Psoas muscle (tissue), 7 donors: ENCODE measurements at regions not wholly inside any gene's neighbourhood (a gene's known extent, or its start where the extent isn't known, plus 50 kb on each side); places are given as distances from the start of the nearest gene placed in this dataset.
A peak's percentile ranks its signal among the peaks of the same experiment; 100 is the strongest.

ENCODE experiments used
- ATAC-seq, 4 donors: fragments of 200-7000 bp; cut with Tn5 transposase; one replicate each; pipeline ENCODE4 v1.9.1; 2020; ENCODE audit warnings: moderate library complexity in 3 of 4, mild to moderate bottlenecking in 2 of 4
- DNase-seq, 2 donors: peaks; one replicate each; pipeline ENCODE4 v3.0.0-alpha.2; 2020
- H3K27ac ChIP-seq: fragments of 200-600 bp; one replicate; pipeline ENCODE4 v1.8.0; 2022
- H3K27me3 ChIP-seq, 3 donors: fragments of 200-600 bp in 1 of 3; one replicate each; pipeline versions ENCODE4 v1.6.1 to v1.8.0; 2013 to 2022; ENCODE audit warnings: low read length in 2 of 3, mild to moderate bottlenecking in 2 of 3, moderate library complexity in 1 of 3; ENCODE audit not compliant: insufficient read depth in 3 of 3
- H3K36me3 ChIP-seq, 2 donors: fragments of 200-600 bp in 1 of 2; one replicate each; pipeline versions ENCODE4 v1.6.1 to v1.8.0; 2013 to 2022; ENCODE audit warnings: low read depth in 1 of 2, mild to moderate bottlenecking in 1 of 2, moderate library complexity in 1 of 2; ENCODE audit not compliant: insufficient read depth in 1 of 2
- H3K4me1 ChIP-seq: fragments of 200-600 bp; one replicate; pipeline ENCODE4 v1.8.0; 2022
- H3K4me3 ChIP-seq: fragments of 200-600 bp; one replicate; pipeline ENCODE4 v1.8.0; 2022; ENCODE audit warnings: mild to moderate bottlenecking
- H3K9me3 ChIP-seq: fragments of 200-600 bp; one replicate; pipeline ENCODE4 v1.8.0; 2022
- CTCF ChIP-seq: fragments of 200-600 bp; IDR thresholded peaks from one replicate; pipeline ENCODE4 v1.8.0; 2022; ENCODE audit warnings: antibody characterized with exemption
- WGBS, 3 donors: extraction: QIAGEN DNeasy Blood & Tissue Kit; methylation state at CpG; one replicate each; pipeline versions ENCODE4 v1.1.6 to v1.1.7; 2013; 5-methylcytosine and 5-hydroxymethylcytosine counted together
- intact Hi-C, 2 donors: fragments of 100-400 bp; cut with DNase I; formaldehyde crosslinking; loops; one replicate each; pipeline versions ENCODE4 v1.11.0 to v1.14.2; 2022
- donor health status: healthy with polysubstance abuse.
- donor health status: DM: no; HTN: no; CAD: no; lungs with moderate emphysema.
- donor health status: Bipolar disorder and iron deficiency.
- donor health status: healthy.
- donor health status: DM: yes; HTN: yes; CAD: no.
- donor health status: DM: no; HTN: no; CAD: no.
- donor health status: DM: yes; HTN: yes; CAD: no.

GRCh38 chr11:69943506-69943905 is 124.3 kb upstream of the FGF3 start:
- no peak overlapping the region for H3K4me3 ChIP-seq
- H3K9me3 ChIP-seq, result no peaks in the 10 kb centered on the region
- no peaks in the 10 kb centered on the region for H3K4me1 ChIP-seq
- no peaks in the 10 kb centered on the region for H3K36me3 ChIP-seq
- H3K27me3 ChIP-seq, result peaks cover 0 to 22% (median 9%) of the 10 kb centered on the region in 3 donors
- WGBS, 3 donors, result 60 to 66% (median 64%) methylated on average over 10 to 11 of the region's 11 CpGs
- TF ChIP-seq CTCF, result no peak
- DNase-seq (peak in 1 of 2 donors; percentile 55), ATAC-seq (peak in 2 of 4 donors; percentile 27 to 33)
- intact Hi-C loops, result no loop called here
- no peak overlapping the region for H3K27ac ChIP-seq

GRCh38 chr11:69944146-69944795 is 125.1 kb upstream of the FGF3 start:
- 69 to 78% (median 73%) methylated on average over 10 of the region's 10 CpGs for WGBS, 3 donors

GRCh38 chr11:69945157-69945556 is 125.9 kb upstream of the FGF3 start:
- TF ChIP-seq CTCF, result no peak
- Histone ChIP-seq H3K27me3 (peaks cover 0 to 32% (median 9%) of the 10 kb centered on the region in 3 donors), H3K27ac (no peak overlapping the region), H3K36me3 (no peaks in the 10 kb centered on the region), H3K4me3 (no peak overlapping the region), H3K4me1 (no peaks in the 10 kb centered on the region), H3K9me3 (peaks cover 3% of the 10 kb centered on the region)
- 69 to 85% (median 71%) methylated on average over 1 of the region's 1 CpG for WGBS, 3 donors
- DNase-seq, result no peak
- intact Hi-C loops, result no loop called here
- ATAC-seq, result no peak

More at GRCh38 chr11:69944146-69944795, 125.1 kb upstream of the FGF3 start:
- peaks cover 0 to 26% (median 9%) of the 10 kb centered on the region in 3 donors for H3K27me3 ChIP-seq
- intact Hi-C loops, result no loop called here
- peak in 1 of 2 donors; percentile 15 for DNase-seq
- no peak overlapping the region for H3K27ac ChIP-seq
- TF ChIP-seq CTCF, result no peak
- no peak overlapping the region for H3K4me3 ChIP-seq
- no peak for ATAC-seq
- H3K36me3 ChIP-seq, result no peaks in the 10 kb centered on the region
- H3K4me1 ChIP-seq, result no peaks in the 10 kb centered on the region
- no peaks in the 10 kb centered on the region for H3K9me3 ChIP-seq

- intact Hi-C loops, result no loop called here
- Histone ChIP-seq H3K36me3 (no peaks in the 10 kb centered on the region), H3K4me3 (no peak overlapping the region), H3K9me3 (peaks cover 5% of the 10 kb centered on the region), H3K27me3 (peaks cover 0 to 16% (median 11%) of the 10 kb centered on the region in 3 donors), H3K27ac (no peak overlapping the region), H3K4me1 (no peaks in the 10 kb centered on the region)
- WGBS, 3 donors, result 89 to 90% (median 89%) methylated on average over 5 of the region's 5 CpGs
- ATAC-seq (no peak), DNase-seq (peak in 1 of 2 donors; percentile 31)
- TF ChIP-seq CTCF, result no peak
Observed at GRCh38 chr11:69947059-69947792, 128.0 kb upstream of the FGF3 start.
